ENCODE measurements at regions not wholly inside any gene's neighbourhood (a gene's known extent, or its start where the extent isn't known, plus 50 kb on each side); places are given as distances from the start of the nearest gene placed in this dataset.
"Not testable (repeated sequence)": the region's sequence is repeated elsewhere in the genome, so short reads cannot be mapped to it uniquely, and the experiment has no call there.

- TF ChIP-seq, protein P1, sequence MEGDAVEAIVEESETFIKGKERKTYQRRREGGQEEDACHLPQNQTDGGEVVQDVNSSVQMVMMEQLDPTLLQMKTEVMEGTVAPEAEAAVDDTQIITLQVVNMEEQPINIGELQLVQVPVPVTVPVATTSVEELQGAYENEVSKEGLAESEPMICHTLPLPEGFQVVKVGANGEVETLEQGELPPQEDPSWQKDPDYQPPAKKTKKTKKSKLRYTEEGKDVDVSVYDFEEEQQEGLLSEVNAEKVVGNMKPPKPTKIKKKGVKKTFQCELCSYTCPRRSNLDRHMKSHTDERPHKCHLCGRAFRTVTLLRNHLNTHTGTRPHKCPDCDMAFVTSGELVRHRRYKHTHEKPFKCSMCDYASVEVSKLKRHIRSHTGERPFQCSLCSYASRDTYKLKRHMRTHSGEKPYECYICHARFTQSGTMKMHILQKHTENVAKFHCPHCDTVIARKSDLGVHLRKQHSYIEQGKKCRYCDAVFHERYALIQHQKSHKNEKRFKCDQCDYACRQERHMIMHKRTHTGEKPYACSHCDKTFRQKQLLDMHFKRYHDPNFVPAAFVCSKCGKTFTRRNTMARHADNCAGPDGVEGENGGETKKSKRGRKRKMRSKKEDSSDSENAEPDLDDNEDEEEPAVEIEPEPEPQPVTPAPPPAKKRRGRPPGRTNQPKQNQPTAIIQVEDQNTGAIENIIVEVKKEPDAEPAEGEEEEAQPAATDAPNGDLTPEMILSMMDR (IDR thresholded peaks at IDR 0.05): no peak
- Mint-ChIP-seq H3K36me3 (ENCODE audit: unreplicated experiment) (no peaks in the 10 kb centered on the region), H3K27ac (ENCODE audit: unreplicated experiment) (no peak overlapping the region), H3K27me3 (ENCODE audit: unreplicated experiment) (peaks cover 17% of the 10 kb centered on the region), H3K4me3 (ENCODE audit: unreplicated experiment) (no peak overlapping the region), H3K9me3 (ENCODE audit: unreplicated experiment) (no peaks in the 10 kb centered on the region), H3K4me1 (ENCODE audit: unreplicated experiment) (peaks cover 2% of the 10 kb centered on the region)
- no peak for DNase-seq (ENCODE audit: extremely low spot score, unreplicated experiment)
These were observed 111.8 kb upstream of the PABPC3 start for GRCh38 chr13:24984134-24984533.

DNA sequence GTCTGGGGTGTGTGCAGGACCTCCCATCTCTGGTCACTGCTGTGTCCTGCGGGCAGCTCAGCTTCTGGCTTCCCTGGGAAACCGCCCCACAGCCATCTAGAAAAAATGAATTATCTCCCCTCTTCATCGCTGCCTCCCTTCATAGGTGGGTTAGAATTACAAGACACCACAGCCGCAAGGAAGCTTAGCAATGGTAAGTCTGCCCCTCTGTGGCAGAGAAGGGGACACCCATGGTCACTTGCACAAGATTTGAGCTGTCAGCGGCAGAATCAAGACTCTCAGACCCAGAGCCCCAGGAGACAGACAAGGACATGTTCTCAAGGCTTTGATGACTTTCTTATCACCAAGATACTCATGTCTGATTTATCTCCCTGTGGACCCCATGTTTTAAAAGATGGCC lies 110.8 kb upstream of the PABPC3 start:
- H3K27me3 Mint-ChIP-seq (ENCODE audit: unreplicated experiment): peaks cover 21% of the 10 kb centered on the region
- H3K27ac Mint-ChIP-seq (ENCODE audit: unreplicated experiment): no peak overlapping the region
- TF ChIP-seq, protein P1 (IDR thresholded peaks at IDR 0.05): no peak
- H3K4me3 Mint-ChIP-seq (ENCODE audit: unreplicated experiment): no peak overlapping the region
- H3K4me1 Mint-ChIP-seq (ENCODE audit: unreplicated experiment): peaks cover 2% of the 10 kb centered on the region
- H3K36me3 Mint-ChIP-seq (ENCODE audit: unreplicated experiment): no peaks in the 10 kb centered on the region
- no peaks in the 10 kb centered on the region for H3K9me3 Mint-ChIP-seq (ENCODE audit: unreplicated experiment)
- no peak for DNase-seq (ENCODE audit: extremely low spot score, unreplicated experiment)

DNA sequence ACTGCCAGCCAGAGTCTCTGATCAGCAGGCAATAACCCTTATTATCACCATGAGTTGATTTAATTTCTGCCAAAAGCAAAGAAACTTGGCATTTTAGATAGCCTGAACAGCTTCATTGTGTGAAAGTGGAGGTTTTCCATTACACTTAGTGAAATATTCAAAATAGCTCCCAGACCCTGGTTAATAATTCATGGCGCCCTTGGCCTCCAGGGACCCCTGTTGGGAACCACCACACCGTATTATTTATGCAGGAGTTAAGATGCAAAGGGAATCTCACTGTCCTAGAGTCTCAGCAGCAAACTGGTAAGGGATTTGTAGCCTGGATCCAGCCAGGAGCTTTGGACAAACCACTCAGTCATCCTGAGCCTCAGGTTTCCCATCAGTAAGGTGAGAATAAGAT lies 110.0 kb upstream of the PABPC3 start:
- Mint-ChIP-seq H3K9me3 (ENCODE audit: unreplicated experiment) (no peaks in the 10 kb centered on the region), H3K4me3 (ENCODE audit: unreplicated experiment) (no peak overlapping the region), H3K4me1 (ENCODE audit: unreplicated experiment) (peaks cover 2% of the 10 kb centered on the region), H3K27ac (ENCODE audit: unreplicated experiment) (no peak overlapping the region), H3K27me3 (ENCODE audit: unreplicated experiment) (peaks cover 27% of the 10 kb centered on the region), H3K36me3 (ENCODE audit: unreplicated experiment) (no peaks in the 10 kb centered on the region)
- TF ChIP-seq, protein P1 (IDR thresholded peaks at IDR 0.05): no peak
- DNase-seq (ENCODE audit: extremely low spot score, unreplicated experiment): no peak

- Mint-ChIP-seq H3K4me3 (ENCODE audit: unreplicated experiment) (no peak overlapping the region), H3K4me1 (ENCODE audit: unreplicated experiment) (no peaks in the 10 kb centered on the region), H3K36me3 (ENCODE audit: unreplicated experiment) (no peaks in the 10 kb centered on the region), H3K9me3 (ENCODE audit: unreplicated experiment) (no peaks in the 10 kb centered on the region), H3K27ac (ENCODE audit: unreplicated experiment) (no peak overlapping the region), H3K27me3 (ENCODE audit: unreplicated experiment) (peaks cover 34% of the 10 kb centered on the region)
- TF ChIP-seq, protein P1 (IDR thresholded peaks at IDR 0.05): no peak
- no peak for DNase-seq (ENCODE audit: extremely low spot score, unreplicated experiment)
These were observed 109.1 kb upstream of the PABPC3 start for GRCh38 chr13:24986826-24987225.

- H3K27ac Mint-ChIP-seq (ENCODE audit: unreplicated experiment); H3K9me3 Mint-ChIP-seq (ENCODE audit: unreplicated experiment); H3K4me3 Mint-ChIP-seq (ENCODE audit: unreplicated experiment); H3K36me3 Mint-ChIP-seq (ENCODE audit: unreplicated experiment); DNase-seq (ENCODE audit: extremely low spot score, unreplicated experiment); H3K4me1 Mint-ChIP-seq (ENCODE audit: unreplicated experiment): not testable (repeated sequence)
- peaks cover 42% of the 10 kb centered on the region for H3K27me3 Mint-ChIP-seq (ENCODE audit: unreplicated experiment)
These were observed 106.0 kb upstream of the PABPC3 start for GRCh38 chr13:24989959-24990358.

GRCh38 chr13:24992946-24993345 lies 103.0 kb upstream of the PABPC3 start:
- not testable (repeated sequence) for H3K36me3 Mint-ChIP-seq (ENCODE audit: unreplicated experiment); H3K27ac Mint-ChIP-seq (ENCODE audit: unreplicated experiment); H3K9me3 Mint-ChIP-seq (ENCODE audit: unreplicated experiment); DNase-seq (ENCODE audit: extremely low spot score, unreplicated experiment); H3K4me3 Mint-ChIP-seq (ENCODE audit: unreplicated experiment); H3K4me1 Mint-ChIP-seq (ENCODE audit: unreplicated experiment)
- peaks cover 43% of the 10 kb centered on the region for H3K27me3 Mint-ChIP-seq (ENCODE audit: unreplicated experiment)
